ENCODE measurements at regions not wholly inside any gene's neighbourhood (a gene's known extent, or its start where the extent isn't known, plus 50 kb on each side); places are given as distances from the start of the nearest gene placed in this dataset.

DNA sequence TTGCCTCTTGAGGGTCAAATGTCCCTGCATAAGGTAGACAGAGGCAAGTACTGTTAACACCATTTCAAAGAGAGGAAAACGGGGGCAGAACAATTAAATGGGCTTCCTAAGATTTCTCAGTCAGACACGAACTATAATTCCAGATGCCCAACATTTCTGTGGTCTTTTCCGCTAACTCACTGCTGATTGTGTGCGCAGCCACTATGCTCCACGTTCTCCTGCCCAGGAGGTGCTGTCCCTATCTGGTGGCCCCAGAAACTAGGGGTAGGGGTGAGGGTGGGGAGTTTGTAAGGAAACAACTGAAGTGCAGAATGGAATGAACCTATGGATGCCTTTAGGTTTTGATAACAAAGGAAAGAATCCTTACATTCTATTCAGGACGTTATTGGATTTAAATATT lies 86.1 kb upstream of the BACH2 start:
- intact Hi-C loops (cut with micrococcal nuclease) = no loop called here
- TF ChIP-seq EZH2 (IDR thresholded peaks at IDR 0.05; ENCODE audit: borderline replicate concordance, low read depth, low read length, severe bottlenecking) (no peak), GATA2 (IDR thresholded peaks at IDR 0.05; ENCODE audit: insufficient read depth, insufficient read length, low read depth, low read length) (no peak), CTCF (IDR thresholded peaks at IDR 0.05; ENCODE audit: extremely low read depth in 1 of 2, insufficient read depth in 1 of 2, low read depth in 1 of 2, low read length in 2 of 2) (no peak), POLR2AphosphoS5 (IDR thresholded peaks at IDR 0.05; ENCODE audit: insufficient read depth, low read depth, low read length) (no peak), MAX (IDR thresholded peaks at IDR 0.05; ENCODE audit: insufficient read depth, insufficient read length) (no peak), FOS (IDR thresholded peaks at IDR 0.05; ENCODE audit: borderline replicate concordance, insufficient read depth, low read length) (no peak), JUN (IDR thresholded peaks at IDR 0.05; ENCODE audit: borderline replicate concordance, insufficient read depth, insufficient read length, low read depth) (no peak), POLR2A (IDR thresholded peaks at IDR 0.05; ENCODE audit: low read depth, low read length) (no peak)
- dilution Hi-C loops (cut with MboI; ENCODE audit: extremely low pct_ligation_motif_present, low sequenced_read_pairs) = no loop called here
- no peaks in the 10 kb centered on the region for H3K36me3 ChIP-seq (ENCODE audit: control insufficient read depth in 2 of 2, extremely low read depth in 1 of 2, insufficient read depth in 2 of 2, low read length in 2 of 2)
- H3K27me3 ChIP-seq (ENCODE audit: control insufficient read depth in 2 of 2, insufficient read depth in 2 of 2, low read length in 2 of 2) = peaks cover 18 to 36% of the 10 kb centered on the region in 2 experiments
- ChIA-PET CTCF (interaction anchor here (0.6 kb wide), 2 partner anchors 40 to 42 kb away, joined by 3 read pairs; no protein-coding TSS in a partner anchor), POLR2A (no interaction called here)
- DNase-seq (ENCODE audit: low read depth, low spot score) (no peak), FAIRE-seq (no peak)
- H3K9me3 ChIP-seq (replicated peaks; ENCODE audit: control insufficient read depth, insufficient read depth, low read length) = no peaks in the 10 kb centered on the region
- BruUV-seq (replicated peaks) = no TSS peak
- no peak overlapping the region for H3K4me3 ChIP-seq (replicated peaks in 1 of 3; ENCODE audit: insufficient read depth in 1 of 3, low read depth in 1 of 3, low read length in 3 of 3)
- no peaks in the 10 kb centered on the region for H3K79me2 ChIP-seq (ENCODE audit: control insufficient read depth, insufficient read depth, low read length)
- H3K9me1 ChIP-seq (replicated peaks; ENCODE audit: control insufficient read depth, extremely low read depth, insufficient read depth, low read length) = no peaks in the 10 kb centered on the region
- no peak overlapping the region for H3K27ac ChIP-seq (ENCODE audit: insufficient read depth, low read depth, low read length)
- no peak overlapping the region for H3K4me2 ChIP-seq (ENCODE audit: insufficient read depth, low read length)
- no peaks in the 10 kb centered on the region for H3K4me1 ChIP-seq (ENCODE audit: control insufficient read depth, extremely low read depth, insufficient read depth, low read length)
- no peak overlapping the region for H3K9ac ChIP-seq (replicated peaks; ENCODE audit: extremely low read depth, insufficient read depth, low read length)
- H2AFZ ChIP-seq (ENCODE audit: low read depth, low read length) = no peak overlapping the region
- no peaks in the 10 kb centered on the region for H4K20me1 ChIP-seq (replicated peaks; ENCODE audit: control insufficient read depth, extremely low read depth, insufficient read depth, low read length)

Measured in endothelial cell of umbilical vein (primary cell).